Ureter (tissue), 1 donor: ENCODE measurements at regions not wholly inside any gene's neighbourhood (a gene's known extent, or its start where the extent isn't known, plus 50 kb on each side); places are given as distances from the start of the nearest gene placed in this dataset.

ENCODE experiments used
- DNase-seq: peaks from one replicate; pipeline ENCODE4 v3.0.0-alpha.2; 2020; ENCODE audit warnings: low spot score
- donor health status: DM: yes; HTN: yes; CAD: no.

DNA sequence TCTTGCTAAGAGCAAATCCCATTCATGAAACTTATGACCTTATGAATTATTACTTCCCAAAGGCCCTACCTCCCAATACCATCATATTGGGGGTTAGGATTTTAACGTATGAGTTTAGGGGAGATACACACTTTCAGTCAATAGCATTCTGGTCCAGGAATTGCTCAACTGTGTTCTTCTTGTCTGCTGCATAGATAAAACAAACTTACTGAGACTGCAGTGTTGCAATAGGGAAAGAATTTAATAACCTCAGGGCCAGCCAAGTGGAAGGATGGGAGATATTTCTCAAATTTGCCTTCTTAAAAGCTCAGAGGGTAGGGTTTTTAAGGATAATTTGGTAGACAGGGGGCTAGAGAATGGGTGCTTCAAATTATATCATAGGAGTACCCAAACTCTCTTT is 625.8 kb downstream of the OTOL1 start:
- no peak for DNase-seq

- DNase-seq, result no peak
Measured at GRCh38 chr3:162125790-162126189, 629.2 kb downstream of the OTOL1 start.

GRCh38 chr3:162130582-162130981 is 634.0 kb downstream of the OTOL1 start:
- DNase-seq, result no peak

DNA sequence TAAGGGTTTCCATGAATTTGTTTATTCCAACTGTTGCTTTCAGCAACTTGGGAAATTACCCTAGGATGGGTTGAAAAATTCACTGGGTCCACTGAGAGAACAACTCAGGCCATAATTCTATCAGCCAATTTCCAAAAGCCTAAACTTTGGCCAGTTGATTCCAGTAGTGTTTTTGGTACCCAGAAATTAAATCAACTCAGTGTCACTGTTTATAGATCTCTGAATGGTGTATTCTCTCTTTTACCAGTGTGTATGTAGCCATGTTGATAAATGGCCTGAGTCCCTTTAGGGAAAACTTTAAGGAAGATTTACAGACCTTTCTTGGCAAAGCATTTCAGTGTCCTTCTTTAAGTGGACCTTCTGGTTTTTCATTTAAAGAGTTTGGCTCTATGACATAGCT is 636.4 kb downstream of the OTOL1 start:
- no peak for DNase-seq

DNA sequence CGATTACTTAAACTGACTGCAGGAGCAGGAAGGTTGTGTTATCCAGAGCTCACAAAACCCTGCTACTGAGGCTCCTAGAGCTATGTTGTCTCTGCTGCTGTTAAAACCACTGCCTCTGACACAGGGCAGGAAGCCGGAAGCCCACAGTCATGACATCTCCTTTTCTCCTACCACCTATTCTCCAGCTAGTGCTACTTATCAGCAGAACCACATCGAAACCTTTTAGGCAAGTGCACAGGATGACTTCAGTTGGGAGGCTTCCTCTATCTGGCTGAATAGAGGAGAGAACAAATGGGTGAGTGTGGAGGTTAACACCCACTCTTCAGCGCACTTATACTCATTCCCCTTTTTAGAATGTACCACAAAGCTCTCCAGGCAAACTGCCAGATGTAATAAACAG is 638.0 kb downstream of the OTOL1 start:
- DNase-seq, result no peak

DNA sequence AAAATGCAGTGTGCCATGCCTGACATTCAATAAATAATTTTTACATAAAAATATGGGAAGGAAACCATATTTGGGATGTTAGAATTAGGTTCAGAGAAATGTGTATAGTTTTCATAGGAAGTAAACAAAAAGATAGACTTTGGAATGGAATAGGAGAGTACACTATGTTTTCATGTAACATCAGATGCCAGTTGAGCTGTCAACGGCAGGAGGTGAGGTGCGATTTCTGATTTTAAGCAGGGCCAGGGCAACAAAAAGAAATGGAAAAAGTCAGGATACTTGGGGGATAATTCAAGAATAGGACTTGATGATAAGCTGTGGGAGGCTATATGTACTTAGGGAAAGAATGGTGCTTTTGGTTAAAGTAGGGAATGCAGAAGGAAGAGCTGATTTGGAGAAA is 639.5 kb downstream of the OTOL1 start:
- no peak for DNase-seq

DNA sequence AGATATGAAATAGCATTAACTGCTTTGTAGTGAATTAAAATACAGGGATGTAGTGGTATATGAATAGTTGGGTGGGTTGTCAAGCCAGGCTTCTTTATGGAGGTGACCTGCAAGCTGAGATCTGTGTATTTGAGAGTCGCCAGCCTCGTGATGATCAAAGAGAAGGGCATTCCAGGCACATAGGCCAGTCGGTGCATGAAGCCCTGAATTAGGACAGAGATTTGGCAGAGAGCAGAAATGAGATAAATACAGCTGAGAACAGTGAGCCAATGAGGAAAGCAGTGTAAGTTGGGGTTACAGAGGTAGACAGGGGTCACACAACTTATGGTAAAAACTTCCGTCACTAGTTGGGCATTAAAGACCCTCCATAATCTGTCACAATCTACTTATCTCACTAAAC is 641.9 kb downstream of the OTOL1 start:
- no peak for DNase-seq

DNA sequence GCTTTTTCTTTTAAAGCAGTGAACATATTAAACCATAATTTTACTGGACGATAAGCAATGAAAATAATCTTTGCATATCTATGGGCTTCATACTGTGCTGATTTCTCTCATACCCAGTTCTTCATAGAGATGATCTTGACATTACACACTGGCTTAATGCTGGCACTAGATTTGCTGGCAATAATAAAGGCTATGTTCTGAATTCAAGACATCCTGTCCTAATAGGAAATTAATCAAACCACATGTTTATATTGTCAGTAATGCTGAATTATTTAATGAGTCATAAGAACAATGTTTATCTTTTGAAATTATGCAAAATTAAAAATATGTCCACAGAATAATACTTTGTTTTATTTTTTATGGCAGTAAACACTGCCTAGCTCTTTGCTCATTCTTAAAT is 643.2 kb downstream of the OTOL1 start:
- no peak for DNase-seq

DNA sequence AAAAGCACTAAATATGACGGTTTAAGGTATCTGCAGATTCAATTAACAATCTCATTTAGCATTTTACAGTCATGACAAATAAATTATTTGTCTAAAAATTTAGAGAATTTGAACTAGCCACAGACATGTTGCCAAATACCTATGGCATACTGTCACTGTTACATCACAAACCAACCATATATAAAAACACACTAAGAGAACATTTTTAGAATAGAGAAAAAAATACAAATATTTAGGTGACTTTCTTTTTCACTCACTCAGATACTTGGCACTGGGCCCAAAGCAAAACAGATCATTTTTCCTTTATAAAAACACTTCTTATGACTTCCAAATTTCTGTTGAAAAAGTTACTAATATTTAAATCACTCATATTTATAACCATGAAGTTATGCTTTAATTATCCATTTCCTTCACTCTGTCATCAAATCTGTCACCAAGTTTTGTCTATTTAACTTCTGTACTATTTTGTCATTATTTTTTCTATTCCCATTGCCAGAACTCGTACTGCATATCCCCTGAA is 644.7 kb downstream of the OTOL1 start:
- no peak for DNase-seq

DNA sequence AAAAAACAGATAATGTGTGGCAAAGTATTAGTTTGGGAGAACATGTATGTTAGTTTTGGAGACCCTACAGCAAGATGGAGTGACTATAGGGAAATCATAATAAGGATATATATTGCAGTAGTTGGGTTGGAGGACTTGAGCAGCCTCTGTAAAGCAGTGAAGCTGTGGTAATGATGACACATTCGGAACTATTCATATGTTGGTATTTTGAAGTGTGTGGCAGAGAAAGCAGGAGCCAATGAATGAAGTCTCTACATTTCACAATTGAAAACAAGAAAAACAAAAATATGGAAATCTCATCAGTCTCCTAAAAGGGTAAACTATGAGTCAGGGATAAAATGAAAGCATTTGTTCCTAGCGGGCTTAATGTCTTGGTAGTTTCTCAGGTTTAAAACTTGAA is 645.9 kb downstream of the OTOL1 start:
- no peak for DNase-seq

DNA sequence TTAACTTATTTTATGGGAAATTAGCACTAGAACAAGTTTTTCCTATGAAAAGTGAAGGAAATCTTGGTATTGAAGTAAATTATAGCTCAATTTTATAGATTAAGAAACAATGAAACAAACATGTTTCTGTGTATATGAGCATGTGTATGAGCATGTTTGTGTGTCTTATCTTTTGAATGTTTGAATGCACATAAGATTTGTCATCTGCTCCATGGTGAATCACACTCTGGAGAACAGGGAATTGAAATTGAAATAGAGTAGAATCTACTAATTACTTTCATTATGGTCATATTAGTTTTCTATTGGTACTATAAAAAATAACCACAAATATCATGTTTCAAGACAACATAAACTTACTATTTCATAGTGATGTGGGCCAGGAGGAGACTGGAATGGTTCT is 646.6 kb downstream of the OTOL1 start:
- no peak for DNase-seq

DNA sequence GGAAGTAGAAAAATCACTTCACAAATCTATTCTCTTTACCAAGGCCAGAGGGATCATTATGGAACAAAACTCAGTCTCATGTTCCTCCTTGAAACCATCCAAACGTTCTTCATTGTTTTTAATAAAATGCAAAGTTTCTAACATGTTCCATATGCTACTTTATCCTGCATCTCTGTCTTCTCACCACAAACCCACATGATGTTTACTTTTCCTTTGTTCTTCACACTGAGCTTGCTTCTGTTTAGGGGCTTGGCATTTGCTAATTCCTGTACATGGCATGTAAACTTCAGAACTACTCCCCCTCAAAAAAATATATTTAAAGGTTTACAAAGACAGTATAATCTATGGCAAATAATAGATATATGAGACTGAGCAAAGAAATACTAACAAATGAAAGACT is 651.4 kb downstream of the OTOL1 start:
- DNase-seq, result no peak

GRCh38 chr3:162150790-162151189 is 654.2 kb downstream of the OTOL1 start:
- no peak for DNase-seq

DNA sequence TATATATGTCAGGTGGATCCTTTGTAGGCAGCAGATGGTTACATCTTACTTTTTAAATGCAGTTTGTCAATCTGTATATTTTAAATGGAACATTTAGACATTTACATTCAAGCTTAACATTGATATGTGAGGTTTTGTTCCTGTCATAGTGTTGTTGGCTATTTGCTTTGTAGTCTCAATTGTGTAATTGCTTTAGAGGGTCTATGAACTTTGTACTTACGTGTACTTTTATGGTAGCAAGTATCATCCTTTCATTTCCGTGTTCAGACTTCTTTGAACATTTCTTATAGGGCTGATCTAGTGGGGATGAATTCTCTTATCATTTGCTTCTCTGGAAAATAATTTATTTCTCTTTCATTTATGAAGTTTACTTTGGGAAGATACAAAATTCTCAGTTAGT is 656.0 kb downstream of the OTOL1 start:
- no peak for DNase-seq

- no peak for DNase-seq
Measured at GRCh38 chr3:162161595-162161994, 665.0 kb downstream of the OTOL1 start.

DNA sequence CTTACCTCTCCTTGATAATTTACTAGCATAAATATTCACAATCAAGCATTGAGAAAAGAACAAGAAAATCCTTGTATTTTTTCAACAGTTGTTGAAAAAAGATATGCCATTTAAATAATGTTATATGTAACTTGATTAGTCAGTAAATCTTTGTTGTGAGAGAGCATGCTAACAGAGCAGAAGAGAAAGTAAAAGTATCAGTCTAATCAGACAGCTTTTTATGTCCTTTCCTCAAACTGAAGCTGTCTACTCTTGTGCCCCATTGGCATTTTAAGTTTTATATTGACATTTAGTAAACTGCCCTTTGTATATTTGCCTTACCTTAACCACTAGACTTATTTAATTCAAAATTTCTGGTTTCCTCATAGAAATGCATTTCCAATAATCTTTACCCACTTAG is 668.7 kb downstream of the OTOL1 start:
- DNase-seq, result no peak

- DNase-seq, result no peak
Measured at GRCh38 chr3:162166543-162166942, 669.9 kb downstream of the OTOL1 start.

- DNase-seq, result no peak
Measured at GRCh38 chr3:162168715-162169114, 672.1 kb downstream of the OTOL1 start.

- no peak for DNase-seq
Measured at GRCh38 chr3:162170581-162170980, 674.0 kb downstream of the OTOL1 start.

GRCh38 chr3:162171970-162172369 is 675.4 kb downstream of the OTOL1 start:
- no peak for DNase-seq

- DNase-seq, result no peak
Measured at GRCh38 chr3:162175145-162175544, 678.5 kb downstream of the OTOL1 start.

- no peak for DNase-seq
Measured at GRCh38 chr3:162175878-162176277, 679.3 kb downstream of the OTOL1 start.

GRCh38 chr3:162183440-162183839 is 686.8 kb downstream of the OTOL1 start:
- no peak for DNase-seq

- no peak for DNase-seq
Measured at GRCh38 chr3:162192340-162193029, 695.9 kb downstream of the OTOL1 start.
